Muscle of leg (tissue), 3 donors: ENCODE measurements at regions not wholly inside any gene's neighbourhood (a gene's known extent, or its start where the extent isn't known, plus 50 kb on each side); places are given as distances from the start of the nearest gene placed in this dataset.
"Not testable (repeated sequence)": the region's sequence is repeated elsewhere in the genome, so short reads cannot be mapped to it uniquely, and the experiment has no call there.

Source experiments
- DNase-seq: peaks from one replicate; pipeline ENCODE4 v3.0.0; 2013
- H3K27ac ChIP-seq: one replicate; pipeline ENCODE4 v1.5.1; 2013; ENCODE audit warnings: mild to moderate bottlenecking, low read length, control low read depth
- H3K27me3 ChIP-seq: one replicate; pipeline ENCODE4 v1.6.1; 2013; ENCODE audit warnings: low read length; ENCODE audit not compliant: control insufficient read depth, insufficient read depth
- H3K36me3 ChIP-seq: one replicate; pipeline ENCODE4 v1.6.1; 2013; ENCODE audit warnings: low read length; ENCODE audit not compliant: control insufficient read depth, insufficient read depth
- H3K4me1 ChIP-seq: one replicate; pipeline ENCODE4 v1.6.1; 2013; ENCODE audit warnings: low read length; ENCODE audit not compliant: control insufficient read depth, insufficient read depth
- H3K4me3 ChIP-seq: one replicate; pipeline ENCODE4 v1.5.1; 2013; ENCODE audit warnings: low read length, control low read depth
- H3K9me3 ChIP-seq: replicated peaks from 2 replicates; pipeline ENCODE4 v1.6.1; 2013; ENCODE audit warnings: low read depth, low read length; ENCODE audit not compliant: control insufficient read depth
- WGBS: methylation state at CpG from one replicate; pipeline ENCODE4 v1.1.5; 2013; ENCODE audit warnings: missing lambda C conversion rate; ENCODE audit not compliant: insufficient coverage; 5-methylcytosine and 5-hydroxymethylcytosine counted together

DNA sequence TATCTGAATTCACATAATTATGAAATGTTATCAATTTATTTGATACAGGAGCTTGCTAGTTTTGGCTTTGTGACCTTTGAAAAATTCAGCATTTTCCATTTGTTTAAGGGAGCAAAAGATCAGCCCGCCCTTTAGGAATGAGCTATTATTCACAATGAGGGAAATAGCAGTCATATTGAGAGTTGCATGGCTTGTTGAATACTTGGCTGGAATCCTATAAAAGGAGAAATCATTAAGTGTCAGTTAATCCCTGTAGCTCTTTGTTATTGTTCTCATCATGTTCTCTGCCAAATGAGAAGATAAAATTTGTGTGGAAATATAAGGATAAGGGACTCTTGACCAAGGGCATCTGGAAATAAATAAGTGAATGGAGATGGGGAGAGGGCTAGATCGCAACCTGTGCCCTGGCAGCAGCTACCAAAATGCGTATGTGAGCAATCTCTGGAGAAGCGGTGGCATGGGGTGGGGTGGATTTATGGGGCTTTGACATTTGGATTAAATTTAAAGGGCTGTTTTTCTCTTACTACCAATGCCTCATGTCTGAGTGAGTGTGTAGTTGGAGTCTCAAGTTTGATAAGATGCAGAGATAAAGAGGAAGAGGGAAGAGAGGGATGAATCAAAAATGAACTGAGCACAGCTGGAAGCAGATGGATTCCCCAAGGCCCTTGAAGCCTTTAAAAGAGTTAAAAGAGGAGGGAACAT is 237.6 kb downstream of the NNT start:
- Histone ChIP-seq H3K4me1 (no peaks in the 10 kb centered on the region), H3K4me3 (no peak overlapping the region), H3K36me3 (no peaks in the 10 kb centered on the region), H3K27ac (no peak overlapping the region), H3K9me3 (no peaks in the 10 kb centered on the region), H3K27me3 (no peaks in the 10 kb centered on the region)
- peak; percentile 4 for DNase-seq
- 75% methylated on average over 3 of the region's 4 CpGs for WGBS

DNA sequence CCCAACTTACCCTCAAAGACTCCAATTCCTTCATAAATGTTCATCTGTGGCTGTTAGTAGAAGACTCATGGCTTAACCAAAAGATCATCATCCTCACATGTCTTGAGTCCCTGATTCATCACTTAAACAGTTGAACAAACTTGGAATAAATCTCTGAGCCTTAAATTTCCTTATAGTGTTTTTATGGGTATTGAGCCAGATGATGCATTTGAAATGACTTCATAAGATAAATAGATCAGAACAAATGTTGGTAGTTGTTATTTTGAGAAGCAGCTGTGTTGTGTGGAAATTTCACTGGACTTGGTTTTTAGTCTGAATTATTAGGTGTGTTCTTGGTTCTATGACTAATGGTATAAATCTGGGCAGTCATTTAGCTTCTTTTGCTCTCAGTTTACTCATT is 236.2 kb downstream of the NNT start:
- Histone ChIP-seq H3K36me3 (no peaks in the 10 kb centered on the region), H3K9me3 (no peaks in the 10 kb centered on the region), H3K4me3 (no peak overlapping the region), H3K4me1 (no peaks in the 10 kb centered on the region), H3K27me3 (no peaks in the 10 kb centered on the region), H3K27ac (no peak overlapping the region)
- peak; percentile 47 for DNase-seq

DNA sequence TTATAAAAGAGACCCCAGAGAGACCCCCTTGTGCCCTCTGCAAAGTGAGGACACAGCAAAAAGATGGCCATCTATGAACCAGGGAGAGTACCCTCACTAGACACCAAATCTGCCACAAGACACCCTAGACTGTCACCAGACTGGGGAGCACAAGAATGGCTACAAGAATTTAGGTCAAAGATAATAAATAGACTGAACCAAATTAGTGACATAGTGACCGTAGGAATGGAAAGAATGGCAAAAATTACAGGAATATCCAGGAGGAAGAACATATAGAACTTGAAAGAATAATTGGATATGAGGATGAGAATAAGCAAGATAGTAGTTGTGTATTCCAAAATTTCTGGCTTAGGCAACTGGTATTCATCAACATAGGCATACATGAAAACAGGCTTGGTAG is 235.0 kb downstream of the NNT start:
- Histone ChIP-seq H3K4me1 (no peaks in the 10 kb centered on the region), H3K27ac (no peak overlapping the region), H3K36me3 (no peaks in the 10 kb centered on the region), H3K9me3 (no peaks in the 10 kb centered on the region), H3K27me3 (no peaks in the 10 kb centered on the region), H3K4me3 (no peak overlapping the region)
- no CpG with 5 or more reads among the region's 1 CpG for WGBS
- no peak for DNase-seq

DNA sequence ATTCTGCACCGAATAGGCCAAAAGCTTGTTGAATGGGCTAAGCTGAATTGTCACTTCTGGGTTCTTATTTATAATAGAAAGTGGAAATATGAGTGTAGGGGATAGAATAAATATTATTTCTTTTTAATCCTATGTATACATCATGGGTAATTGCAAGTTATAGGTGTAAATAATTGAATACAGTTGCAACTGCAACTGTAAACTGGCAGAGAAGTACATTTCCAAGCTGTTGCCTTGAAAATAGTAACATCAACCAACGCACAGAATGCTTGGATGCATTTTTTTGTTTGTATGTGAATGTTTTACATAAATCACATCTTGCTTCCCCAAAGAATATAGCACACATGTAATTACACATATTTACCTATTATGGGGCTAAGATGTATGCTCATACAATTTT is 234.1 kb downstream of the NNT start:
- no peak for DNase-seq
- no peaks in the 10 kb centered on the region for H3K27me3 ChIP-seq
- no peaks in the 10 kb centered on the region for H3K4me1 ChIP-seq
- no peak overlapping the region for H3K4me3 ChIP-seq
- H3K27ac ChIP-seq, result no peak overlapping the region
- H3K9me3 ChIP-seq, result no peaks in the 10 kb centered on the region
- no CpG with 5 or more reads among the region's 2 CpGs for WGBS
- H3K36me3 ChIP-seq, result no peaks in the 10 kb centered on the region

DNA sequence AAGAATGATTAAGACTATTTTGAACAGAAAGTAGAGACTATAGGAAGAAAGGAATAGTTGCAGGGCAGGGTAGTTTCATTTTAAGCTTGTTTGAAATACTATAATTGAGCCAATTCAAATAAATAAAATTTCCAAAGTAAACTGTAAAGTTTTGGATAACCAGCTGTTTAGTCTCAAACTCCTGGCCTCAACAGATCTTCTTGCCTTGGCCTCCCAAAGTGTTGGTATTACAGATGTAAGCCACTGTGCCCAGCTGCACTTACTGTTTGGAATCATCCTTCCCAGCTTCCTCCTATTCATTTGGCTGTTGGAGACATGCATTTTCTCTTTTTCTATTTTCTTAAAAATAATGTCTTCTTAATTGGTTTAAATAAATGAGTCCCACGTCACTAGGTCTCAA is 231.0 kb downstream of the NNT start:
- no CpG with 5 or more reads among the region's 1 CpG for WGBS
- Histone ChIP-seq H3K9me3 (no peaks in the 10 kb centered on the region), H3K4me3 (no peak overlapping the region), H3K27me3 (no peaks in the 10 kb centered on the region), H3K36me3 (no peaks in the 10 kb centered on the region), H3K27ac (no peak overlapping the region), H3K4me1 (no peaks in the 10 kb centered on the region)
- DNase-seq, result no peak

DNA sequence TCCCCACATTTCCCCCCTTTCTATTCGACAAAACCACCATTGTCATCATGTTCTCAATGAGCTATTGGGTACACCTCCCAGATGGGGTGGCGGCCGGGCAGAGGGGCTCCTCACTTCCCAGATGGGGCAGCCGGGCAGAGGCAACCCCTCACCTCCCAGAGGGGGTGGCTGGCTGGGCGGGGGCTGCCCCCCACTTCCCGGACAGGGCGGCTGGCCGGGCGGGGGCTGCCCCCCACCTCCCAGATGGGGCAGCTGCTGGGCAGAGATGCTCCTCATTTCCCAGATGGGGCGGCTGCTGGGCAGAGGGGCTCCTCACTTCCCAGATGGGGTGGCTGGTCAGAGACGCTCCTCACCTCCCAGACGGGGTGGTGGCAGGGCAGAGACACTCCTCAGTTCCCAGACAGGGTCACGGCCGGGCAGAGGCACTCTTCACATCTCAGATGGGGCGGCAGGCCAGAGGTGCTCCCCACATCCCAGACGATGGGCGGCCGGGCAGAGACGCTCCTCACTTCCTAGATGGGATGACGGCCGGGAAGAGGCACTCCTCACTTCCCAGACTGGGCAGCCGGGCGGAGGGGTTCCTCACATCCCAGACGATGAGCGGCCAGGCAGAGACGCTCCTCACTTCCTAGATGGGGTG is 221.5 kb downstream of the NNT start:
- WGBS, result 89% methylated on average over 15 of the region's 26 CpGs
- not testable (repeated sequence) for H3K4me1 ChIP-seq, DNase-seq, H3K4me3 ChIP-seq, H3K36me3 ChIP-seq, H3K27ac ChIP-seq, H3K9me3 ChIP-seq, H3K27me3 ChIP-seq

DNA sequence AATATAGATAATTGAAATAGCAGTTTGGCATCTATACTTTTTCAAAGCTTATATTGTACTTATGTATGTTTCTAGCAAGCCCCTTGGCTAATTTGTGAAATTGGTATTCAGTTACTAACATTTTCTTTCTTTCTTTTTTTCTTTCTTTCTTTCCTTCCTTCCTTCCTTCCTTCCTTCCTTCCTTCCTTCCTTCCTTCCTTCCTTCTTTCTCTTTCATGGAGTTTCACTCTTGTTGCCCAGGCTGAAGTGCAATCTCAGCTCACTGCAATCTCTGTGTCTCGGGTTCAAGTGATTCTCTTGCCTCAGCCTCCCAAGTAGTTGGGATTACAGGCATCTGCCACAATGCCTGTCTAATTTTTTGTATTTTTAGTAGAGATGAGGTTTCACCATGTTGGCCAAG is 215.4 kb downstream of the NNT start:
- not testable (repeated sequence) for H3K27me3 ChIP-seq, H3K4me3 ChIP-seq, H3K4me1 ChIP-seq, DNase-seq, H3K36me3 ChIP-seq, H3K27ac ChIP-seq
- peaks cover 19% of the 10 kb centered on the region for H3K9me3 ChIP-seq
- no CpG with 5 or more reads among the region's 1 CpG for WGBS

DNA sequence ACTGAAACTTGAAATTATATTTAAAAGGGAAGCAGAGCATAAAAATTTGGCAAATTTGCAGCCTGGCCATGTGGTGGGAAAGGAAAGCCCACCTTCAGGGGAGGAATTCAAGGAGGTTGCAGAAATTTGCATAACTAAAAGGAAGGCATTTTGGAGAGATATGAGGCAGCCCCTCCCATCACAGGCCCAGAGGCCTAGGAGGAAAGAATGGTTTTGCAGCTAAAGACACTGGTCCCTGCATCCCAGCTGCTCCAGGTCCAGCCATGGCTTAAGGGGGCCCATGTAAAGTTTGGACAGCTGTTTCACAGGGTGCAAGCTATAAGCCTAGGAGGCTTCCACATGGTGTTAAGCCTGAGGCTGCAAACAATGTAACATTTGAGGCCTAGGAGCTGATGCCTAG is 212.5 kb downstream of the NNT start:
- H3K4me3 ChIP-seq, result no peak overlapping the region
- H3K36me3 ChIP-seq, result no peaks in the 10 kb centered on the region
- DNase-seq, result no peak
- no peak overlapping the region for H3K27ac ChIP-seq
- peaks cover 22% of the 10 kb centered on the region for H3K9me3 ChIP-seq
- no peaks in the 10 kb centered on the region for H3K27me3 ChIP-seq
- no peaks in the 10 kb centered on the region for H3K4me1 ChIP-seq

DNA sequence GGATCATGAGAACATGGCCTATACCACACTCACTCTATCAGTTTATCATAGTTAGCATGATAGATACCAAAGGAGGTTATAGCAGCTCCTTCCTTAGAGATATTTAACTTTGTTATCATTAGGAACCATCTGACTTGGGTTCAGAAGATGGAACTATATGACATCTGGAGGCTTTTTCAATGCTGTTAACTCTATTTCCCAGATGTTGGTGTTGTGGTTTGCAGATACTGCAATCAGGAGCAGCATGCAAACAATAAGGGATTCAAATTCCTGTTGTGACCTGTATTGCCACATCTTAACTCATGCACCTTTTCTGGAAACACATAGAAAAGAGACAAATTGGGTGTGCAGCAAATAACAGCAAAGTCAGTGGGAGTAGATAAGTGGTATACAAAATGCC is 201.7 kb downstream of the NNT start:
- Histone ChIP-seq H3K4me3 (no peak overlapping the region), H3K27ac (no peak overlapping the region), H3K36me3 (no peaks in the 10 kb centered on the region), H3K27me3 (no peaks in the 10 kb centered on the region), H3K9me3 (no peaks in the 10 kb centered on the region), H3K4me1 (no peaks in the 10 kb centered on the region)
- no peak for DNase-seq

DNA sequence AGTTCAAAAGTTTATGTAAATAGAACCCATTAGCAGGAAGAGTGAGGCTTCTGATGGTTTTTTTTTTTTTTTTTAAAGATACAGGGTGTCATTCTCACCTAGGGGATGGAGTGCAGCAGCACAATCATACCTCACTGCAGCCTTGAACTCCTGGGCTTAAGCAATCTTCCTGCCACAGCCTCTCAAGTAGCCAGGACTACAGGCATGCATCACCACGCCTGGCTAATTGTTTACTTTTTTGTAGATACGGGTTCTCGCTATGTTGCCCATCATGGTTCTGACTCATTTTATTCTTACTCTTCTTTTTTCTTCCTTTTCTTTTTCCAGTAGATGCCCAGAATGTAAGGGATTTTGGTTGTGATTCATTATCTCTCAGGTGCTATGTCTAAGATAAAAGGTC is 201.1 kb downstream of the NNT start:
- Histone ChIP-seq H3K9me3 (no peaks in the 10 kb centered on the region), H3K4me1 (no peaks in the 10 kb centered on the region), H3K36me3 (no peaks in the 10 kb centered on the region), H3K4me3 (no peak overlapping the region), H3K27ac (no peak overlapping the region), H3K27me3 (no peaks in the 10 kb centered on the region)
- DNase-seq, result no peak
- WGBS, result no CpG with 5 or more reads among the region's 3 CpGs

DNA sequence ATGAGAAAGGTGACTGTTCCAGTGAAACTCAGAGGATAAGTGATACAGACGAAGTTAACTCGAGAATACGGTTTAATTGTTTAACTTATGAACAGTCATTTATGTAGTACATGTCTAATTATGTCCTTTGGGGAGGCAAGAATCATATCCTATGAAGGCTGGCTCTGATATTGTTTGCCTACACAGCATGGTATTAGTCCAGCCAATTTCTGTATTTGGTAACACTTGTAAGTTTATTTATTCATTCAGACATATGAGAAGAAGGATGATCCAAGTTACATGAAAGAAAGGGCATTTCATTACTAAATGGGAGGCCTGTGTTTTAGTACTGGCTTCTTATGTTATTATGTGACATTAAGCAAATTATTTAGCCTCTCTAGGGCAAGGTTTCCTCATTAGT is 199.7 kb downstream of the NNT start:
- no peak for DNase-seq
- no peak overlapping the region for H3K4me3 ChIP-seq
- no peaks in the 10 kb centered on the region for H3K36me3 ChIP-seq
- H3K9me3 ChIP-seq, result no peaks in the 10 kb centered on the region
- H3K4me1 ChIP-seq, result no peaks in the 10 kb centered on the region
- H3K27ac ChIP-seq, result no peak overlapping the region
- no peaks in the 10 kb centered on the region for H3K27me3 ChIP-seq
- no CpG with 5 or more reads among the region's 3 CpGs for WGBS
